HG03196 (cell line): ENCODE measurements at regions not wholly inside any gene's neighbourhood (a gene's known extent, or its start where the extent isn't known, plus 50 kb on each side); places are given as distances from the start of the nearest gene placed in this dataset.
"Not testable (repeated sequence)": the region's sequence is repeated elsewhere in the genome, so short reads cannot be mapped to it uniquely, and the experiment has no call there.

Experiments used
- ATAC-seq: cut with Tn5 transposase; IDR thresholded peaks from one replicate; pipeline ENCODE4 v1.9.1; 2021; ENCODE audit not compliant: unreplicated experiment

GRCh38 chr2:139609109-139609508 lies 828.9 kb upstream of the NXPH2 start:
- ATAC-seq, result no peak

- ATAC-seq, result no peak
Measured at GRCh38 chr2:139605668-139606067, 825.5 kb upstream of the NXPH2 start.

DNA sequence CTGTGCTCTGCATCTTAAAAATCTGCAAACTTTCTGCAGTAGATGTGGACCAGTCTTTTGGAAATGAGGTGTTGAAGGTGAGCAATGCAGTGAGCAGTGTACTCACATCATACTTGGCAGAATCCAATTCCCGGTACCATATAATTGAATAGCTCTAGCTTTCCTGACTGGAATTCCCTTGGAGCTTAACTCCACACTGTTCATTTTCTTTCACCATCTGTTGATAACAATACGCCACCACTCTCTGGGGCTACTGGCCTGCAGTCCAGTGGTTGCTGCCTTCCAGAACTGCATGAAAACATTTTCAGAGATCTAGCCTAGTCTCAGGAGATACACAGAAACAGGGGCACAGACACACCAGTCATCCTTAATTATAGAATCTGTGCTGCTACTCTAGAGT lies 820.0 kb upstream of the NXPH2 start:
- no peak for ATAC-seq

DNA sequence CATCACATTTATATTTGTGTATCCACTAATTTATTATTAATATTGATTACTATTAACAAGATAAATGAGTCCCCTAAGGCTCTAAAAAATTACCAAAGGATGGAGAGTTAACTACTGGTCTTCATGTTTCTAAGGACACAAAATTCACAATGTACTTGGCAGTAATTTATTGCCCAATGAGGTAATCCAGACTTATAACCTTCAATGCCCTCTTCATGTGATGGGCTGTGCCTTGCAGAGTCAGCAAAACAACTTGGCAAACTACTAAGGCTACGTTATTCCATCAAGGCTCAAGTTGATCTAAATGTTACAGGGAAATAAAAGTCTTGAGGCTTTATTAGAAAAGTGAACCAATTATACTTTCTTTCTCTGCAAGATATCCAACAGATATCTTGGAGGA lies 804.9 kb upstream of the NXPH2 start:
- no peak for ATAC-seq

DNA sequence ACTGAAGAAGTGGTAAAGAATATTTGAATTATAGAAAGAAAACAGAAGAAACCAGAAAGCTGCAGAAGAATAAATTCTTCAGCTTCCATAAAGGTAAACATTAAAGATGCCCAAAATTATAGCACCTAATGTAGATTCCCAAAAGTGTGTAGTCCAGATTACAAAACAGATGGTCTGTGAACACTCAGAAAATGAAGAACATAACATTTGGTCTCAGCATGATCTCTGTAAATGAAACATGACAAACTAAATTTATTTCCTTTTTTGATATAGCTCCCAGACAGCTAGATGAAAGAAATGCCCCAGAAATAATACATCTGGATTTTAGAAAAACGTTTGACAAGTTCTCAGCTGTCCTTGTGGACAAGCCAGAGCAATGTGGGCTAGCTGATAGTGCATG lies 794.2 kb upstream of the NXPH2 start:
- ATAC-seq, result no peak

- ATAC-seq, result no peak
Measured at GRCh38 chr2:139556789-139557188, 776.6 kb upstream of the NXPH2 start.

GRCh38 chr2:139550873-139551272 lies 770.7 kb upstream of the NXPH2 start:
- ATAC-seq, result no peak

DNA sequence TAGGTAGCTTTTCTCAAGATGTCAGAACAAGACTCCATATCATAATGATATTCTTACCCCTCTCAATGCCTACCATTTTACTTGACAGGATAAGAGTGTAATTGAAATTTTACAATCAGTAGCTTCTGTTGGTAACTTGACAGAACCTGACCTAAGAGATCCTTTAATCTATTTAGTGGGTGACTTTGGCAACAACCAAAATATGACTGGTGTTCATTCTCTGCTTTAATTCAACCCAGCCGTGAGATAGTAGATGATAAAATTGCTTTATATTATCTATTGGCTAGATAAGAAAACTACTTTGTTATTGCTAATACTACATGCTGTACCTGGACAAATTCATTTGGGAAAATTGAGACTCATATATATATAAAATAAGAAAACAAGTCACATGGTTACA lies 770.2 kb upstream of the NXPH2 start:
- no peak for ATAC-seq

DNA sequence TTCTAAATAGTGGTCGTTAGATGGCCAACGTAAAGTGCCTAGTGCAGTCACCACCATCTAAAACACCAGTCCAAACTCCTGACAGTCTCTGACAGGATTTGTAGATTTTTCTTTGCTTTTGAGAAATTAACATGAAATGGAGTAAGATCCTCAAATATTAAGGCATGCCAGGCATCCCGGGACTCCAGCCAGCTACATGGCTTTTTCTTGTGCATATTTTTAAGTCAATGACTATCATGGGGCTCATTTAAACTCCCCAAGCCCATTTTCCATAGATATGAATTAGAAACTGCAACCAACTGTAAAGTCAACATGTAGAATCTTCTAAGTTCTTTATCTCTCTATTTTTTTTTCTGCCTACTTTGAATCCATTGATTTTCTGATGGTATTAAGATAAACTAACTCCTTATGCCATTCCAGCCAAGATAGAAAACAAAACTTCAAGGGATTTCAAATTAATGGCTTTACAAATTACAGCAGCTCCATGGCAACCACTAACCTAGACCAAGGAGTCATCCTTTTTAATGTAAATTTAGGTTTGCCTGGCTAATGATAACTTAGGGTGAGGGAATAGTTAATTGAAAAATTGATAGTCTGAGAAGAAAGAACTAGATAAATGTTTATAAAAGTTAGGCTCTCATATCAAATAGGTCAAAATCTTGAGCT lies 764.1 kb upstream of the NXPH2 start:
- ATAC-seq, result no peak

DNA sequence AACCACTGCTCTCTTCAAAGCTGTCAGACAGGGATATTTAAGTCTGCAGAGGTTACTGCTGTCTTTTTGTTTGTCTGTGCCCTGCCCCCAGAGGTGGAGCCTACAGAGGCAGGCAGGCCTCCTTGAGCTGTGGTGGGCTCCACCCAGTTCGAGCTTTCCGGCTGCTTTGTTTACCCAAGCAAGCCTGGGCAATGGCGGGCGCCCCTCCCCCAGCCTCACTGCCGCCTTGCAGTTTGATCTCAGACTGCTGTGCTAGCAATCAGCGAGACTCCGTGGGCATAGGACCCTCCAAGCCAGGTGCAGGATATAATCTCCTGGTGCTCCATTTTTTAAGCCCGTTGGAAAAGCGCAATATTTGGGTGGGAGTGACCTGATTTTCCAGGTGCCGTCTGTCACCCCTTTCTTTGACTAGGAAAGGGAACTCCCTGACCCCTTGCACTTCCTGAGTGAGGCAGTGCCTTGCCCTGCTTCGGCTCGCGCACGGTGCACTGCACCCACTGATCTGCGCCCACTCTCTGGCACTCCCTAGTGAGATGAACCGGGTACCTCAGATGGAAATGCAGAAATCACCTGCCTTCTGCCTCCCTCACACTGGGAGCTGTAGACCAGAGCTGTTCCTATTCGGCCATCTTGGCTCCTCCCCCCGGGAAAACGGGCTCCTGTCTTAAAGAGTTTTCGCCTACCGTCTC lies 758.3 kb upstream of the NXPH2 start:
- ATAC-seq, result not testable (repeated sequence)

- ATAC-seq, result no peak
Measured at GRCh38 chr2:139529080-139529479, 748.9 kb upstream of the NXPH2 start.

GRCh38 chr2:139526781-139527180 lies 746.6 kb upstream of the NXPH2 start:
- no peak for ATAC-seq

GRCh38 chr2:139518321-139518720 lies 738.1 kb upstream of the NXPH2 start:
- ATAC-seq, result no peak

DNA sequence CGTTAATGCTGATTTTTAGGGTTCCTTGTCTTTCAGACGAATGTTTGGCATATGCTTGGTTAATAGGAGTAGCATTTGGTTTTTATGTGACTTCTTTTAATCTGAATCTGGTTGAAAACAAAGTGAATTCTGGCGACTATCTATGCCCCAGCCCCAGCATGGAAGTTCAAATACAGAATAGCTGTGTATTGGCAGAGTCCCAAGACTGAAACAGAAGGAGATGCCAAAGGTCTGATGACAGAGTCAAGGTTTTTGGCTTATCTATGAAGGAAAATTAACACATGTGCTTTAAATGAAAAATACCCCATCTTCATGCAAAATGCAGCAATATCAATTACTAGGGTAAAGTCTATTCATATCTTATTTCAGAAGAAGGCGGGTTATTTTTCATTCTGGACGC lies 734.8 kb upstream of the NXPH2 start:
- no peak for ATAC-seq

GRCh38 chr2:139495851-139496250 lies 715.7 kb upstream of the NXPH2 start:
- no peak for ATAC-seq

- ATAC-seq, result no peak
Measured at GRCh38 chr2:139492131-139492680, 712.0 kb upstream of the NXPH2 start.

- ATAC-seq, result no peak
Measured at GRCh38 chr2:139480161-139480650, 700.0 kb upstream of the NXPH2 start.

DNA sequence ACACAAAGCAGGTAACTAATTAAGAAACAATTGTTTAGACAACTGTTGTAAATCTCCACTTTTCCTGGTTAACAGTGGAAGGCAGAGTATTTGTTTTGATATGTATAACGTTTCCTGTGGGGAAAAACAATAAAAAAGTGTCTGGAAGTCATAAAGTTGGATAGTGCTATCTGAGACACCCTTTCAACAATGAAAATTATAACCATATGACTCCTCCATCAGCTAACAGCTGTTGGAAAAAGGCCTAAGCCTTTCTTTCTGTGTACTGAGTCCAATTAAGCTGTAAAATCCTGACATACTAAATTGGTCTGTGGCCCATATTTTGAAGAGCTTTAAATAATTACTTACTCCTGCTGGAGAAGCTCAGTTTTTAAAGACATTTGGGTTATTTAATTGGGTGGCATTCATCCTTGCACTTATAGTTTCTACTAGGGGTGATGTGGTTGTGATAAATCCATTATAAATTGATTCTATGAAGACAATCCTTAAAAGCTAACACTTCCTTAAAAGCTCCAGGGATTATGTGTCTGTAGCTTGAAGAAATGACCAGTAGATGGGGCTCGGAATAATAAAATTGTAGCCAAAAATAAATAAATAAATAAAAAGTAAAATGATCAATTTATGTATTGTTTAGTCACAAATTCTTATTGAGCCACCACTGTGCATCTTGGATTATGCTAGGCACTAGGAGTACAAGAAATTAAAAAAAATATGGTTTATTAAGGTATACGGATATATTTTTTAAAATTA lies 698.1 kb upstream of the NXPH2 start:
- no peak for ATAC-seq

- ATAC-seq, result no peak
Measured at GRCh38 chr2:139477618-139478017, 697.4 kb upstream of the NXPH2 start.

DNA sequence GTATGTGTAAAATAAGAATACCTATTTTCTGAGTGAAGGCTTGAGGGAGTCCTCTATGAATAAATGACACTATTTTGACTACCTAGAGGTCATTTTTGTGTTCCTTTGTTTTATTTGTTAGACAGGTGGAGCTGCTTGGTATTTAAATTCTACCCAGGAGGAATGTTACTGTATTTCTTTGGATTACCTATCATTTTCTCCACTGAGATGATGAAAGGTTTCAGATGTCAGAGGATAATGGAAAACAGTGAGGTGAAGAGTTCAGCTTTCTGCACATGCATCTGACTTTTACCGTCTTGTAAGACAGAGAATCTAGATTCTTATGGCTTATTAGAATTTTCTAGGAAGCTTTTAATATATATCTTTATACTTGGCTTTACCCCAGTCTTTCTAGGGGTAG lies 689.8 kb upstream of the NXPH2 start:
- ATAC-seq, result no peak

- no peak for ATAC-seq
Measured at GRCh38 chr2:139465789-139466188, 685.6 kb upstream of the NXPH2 start.

GRCh38 chr2:139457873-139458272 lies 677.7 kb upstream of the NXPH2 start:
- no peak for ATAC-seq
